Activated CD4-positive, alpha-beta memory T cell treated with anti-CD3 and anti-CD28 coated beads for 36 hours (primary cell): ENCODE measurements at regions not wholly inside any gene's neighbourhood (a gene's known extent, or its start where the extent isn't known, plus 50 kb on each side); places are given as distances from the start of the nearest gene placed in this dataset.

Source experiments
- CTCF ChIA-PET: fragments of 350-600 bp; sonication (Branson Sonifier 250); formaldehyde crosslinking; loops from one replicate; lab custom pipeline; 2021; ENCODE audit warnings: antibody characterized with exemption, inconsistent platforms; lab: Charles Lee
- POLR2A ChIA-PET: fragments of 350-600 bp; sonication (Branson Sonifier 250); formaldehyde crosslinking; loops from one replicate; lab custom pipeline; 2021; ENCODE audit warnings: antibody characterized with exemption; lab: Charles Lee
- DNase-seq: peaks from one replicate; pipeline ENCODE4 v3.0.0-alpha.2; 2020
- H3K27ac Mint-ChIP-seq: one replicate; pipeline ENCODE4 v1.8.0; 2021; ENCODE audit warnings: mixed read lengths
- H3K27me3 Mint-ChIP-seq: one replicate; pipeline ENCODE4 v1.8.0; 2021; ENCODE audit warnings: mixed read lengths
- H3K36me3 Mint-ChIP-seq: one replicate; pipeline ENCODE4 v1.8.0; 2021; ENCODE audit warnings: mixed read lengths
- H3K4me1 Mint-ChIP-seq: one replicate; pipeline ENCODE4 v1.8.0; 2021; ENCODE audit warnings: low read depth, mixed read lengths
- H3K4me3 Mint-ChIP-seq: one replicate; pipeline ENCODE4 v1.8.0; 2021; ENCODE audit warnings: mild to moderate bottlenecking, mixed read lengths
- H3K9me3 Mint-ChIP-seq: one replicate; pipeline ENCODE4 v1.8.0; 2021; ENCODE audit warnings: mixed read lengths
- intact Hi-C: fragments of 100-400 bp; cut with micrococcal nuclease; formaldehyde crosslinking; loops from one replicate; pipeline ENCODE4 v1.15.1; 2023

DNA sequence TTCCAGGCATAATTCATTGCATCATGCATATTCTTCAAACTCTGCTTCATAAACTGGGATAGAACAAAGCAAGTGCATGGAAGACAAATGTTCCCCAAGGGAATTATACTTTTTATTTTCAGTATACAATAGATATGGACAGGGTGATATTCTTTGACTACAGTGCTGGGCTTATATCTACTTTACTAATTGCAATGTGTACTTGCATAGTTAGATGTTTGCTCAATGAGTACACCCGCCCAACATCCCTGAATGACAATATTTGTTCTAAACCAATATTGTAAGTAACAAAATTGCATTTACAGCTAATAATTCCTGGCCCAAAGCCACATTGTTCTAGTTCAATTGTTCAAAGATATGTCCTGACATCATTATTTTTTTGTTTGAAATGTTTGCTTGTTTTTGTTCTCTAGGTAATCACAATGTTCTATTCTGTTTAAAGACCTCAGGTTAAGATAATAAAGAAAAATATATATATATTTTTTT lies 171.4 kb downstream of the PTN start:
- Mint-ChIP-seq H3K27ac (no peak overlapping the region), H3K9me3 (peaks cover 2% of the 10 kb centered on the region), H3K27me3 (no peaks in the 10 kb centered on the region), H3K4me3 (no peak overlapping the region), H3K36me3 (no peaks in the 10 kb centered on the region), H3K4me1 (no peaks in the 10 kb centered on the region)
- no peak for DNase-seq
- ChIA-PET CTCF (no interaction called here), POLR2A (no interaction called here)
- intact Hi-C loops, result no loop called here

DNA sequence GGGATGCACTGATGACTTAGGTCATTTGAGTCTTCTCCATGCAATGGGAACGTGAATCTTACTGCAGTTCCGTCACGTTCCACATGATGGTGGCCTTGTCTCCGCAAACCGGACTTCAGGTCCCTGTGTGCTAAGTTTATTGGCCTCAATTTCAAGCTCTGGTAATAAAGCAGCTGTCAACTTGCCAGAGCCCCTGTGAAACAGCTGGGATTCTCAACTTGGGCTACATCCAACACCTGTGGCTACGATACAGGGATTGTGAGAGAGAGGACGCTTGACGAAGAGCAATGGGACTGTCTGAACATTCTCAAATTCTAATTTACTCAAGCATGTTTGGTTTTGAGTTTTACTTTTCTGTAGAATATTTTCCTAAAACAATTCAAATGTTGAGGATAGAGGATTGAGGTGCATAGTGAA lies 174.2 kb downstream of the PTN start:
- Mint-ChIP-seq H3K27me3 (no peaks in the 10 kb centered on the region), H3K27ac (no peak overlapping the region), H3K9me3 (peaks cover 7% of the 10 kb centered on the region), H3K36me3 (no peaks in the 10 kb centered on the region), H3K4me3 (no peak overlapping the region), H3K4me1 (no peaks in the 10 kb centered on the region)
- ChIA-PET POLR2A (no interaction called here), CTCF (no interaction called here)
- DNase-seq, result no peak
- intact Hi-C loops, result no loop called here

DNA sequence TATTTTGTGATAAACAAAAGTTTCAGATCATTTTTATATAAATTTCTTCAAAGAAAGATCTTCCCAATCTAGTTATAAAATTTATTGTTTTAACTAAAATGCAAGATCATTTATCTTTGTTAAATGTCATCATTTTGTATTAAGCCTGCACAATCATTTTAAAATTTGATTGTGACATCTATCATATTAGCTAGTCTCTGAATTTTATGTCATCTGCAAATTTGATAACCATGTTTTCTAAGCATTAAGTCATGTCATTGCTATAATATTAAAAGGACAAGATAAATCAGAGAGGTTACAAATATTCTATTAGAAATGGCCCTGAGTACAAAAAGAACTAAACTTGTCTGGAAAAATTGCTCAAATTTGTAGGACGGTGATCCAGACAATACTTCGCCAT lies 175.9 kb downstream of the PTN start:
- ChIA-PET POLR2A (no interaction called here), CTCF (no interaction called here)
- Mint-ChIP-seq H3K36me3 (no peaks in the 10 kb centered on the region), H3K4me3 (no peak overlapping the region), H3K27ac (no peak overlapping the region), H3K27me3 (no peaks in the 10 kb centered on the region), H3K4me1 (no peaks in the 10 kb centered on the region), H3K9me3 (peaks cover 5% of the 10 kb centered on the region)
- no peak for DNase-seq
- intact Hi-C loops, result no loop called here

DNA sequence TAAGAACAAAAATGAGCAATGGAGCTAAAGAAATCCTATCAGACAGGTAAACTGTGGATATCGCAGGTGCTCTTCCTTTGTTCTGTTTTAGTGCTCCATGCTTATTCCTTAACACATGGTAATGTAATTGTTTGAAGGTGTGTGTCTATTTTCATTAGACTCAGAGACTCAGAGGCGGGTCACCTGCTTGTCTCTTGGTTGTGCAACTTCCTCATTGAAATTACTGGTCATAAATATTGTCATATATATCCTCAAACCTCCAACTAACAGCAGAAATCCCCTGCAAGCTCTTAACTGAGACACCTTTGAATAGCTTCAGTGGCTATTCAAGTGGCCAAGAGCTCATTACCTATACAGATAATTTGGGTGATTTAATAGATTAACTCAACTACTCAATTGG lies 177.2 kb downstream of the PTN start:
- H3K27ac Mint-ChIP-seq, result no peak overlapping the region
- peaks cover 8% of the 10 kb centered on the region for H3K9me3 Mint-ChIP-seq
- no peak for DNase-seq
- ChIA-PET POLR2A (no interaction called here), CTCF (no interaction called here)
- H3K4me3 Mint-ChIP-seq, result no peak overlapping the region
- intact Hi-C loops, result no loop called here
- no peaks in the 10 kb centered on the region for H3K36me3 Mint-ChIP-seq
- H3K4me1 Mint-ChIP-seq, result no peaks in the 10 kb centered on the region
- H3K27me3 Mint-ChIP-seq, result no peaks in the 10 kb centered on the region

DNA sequence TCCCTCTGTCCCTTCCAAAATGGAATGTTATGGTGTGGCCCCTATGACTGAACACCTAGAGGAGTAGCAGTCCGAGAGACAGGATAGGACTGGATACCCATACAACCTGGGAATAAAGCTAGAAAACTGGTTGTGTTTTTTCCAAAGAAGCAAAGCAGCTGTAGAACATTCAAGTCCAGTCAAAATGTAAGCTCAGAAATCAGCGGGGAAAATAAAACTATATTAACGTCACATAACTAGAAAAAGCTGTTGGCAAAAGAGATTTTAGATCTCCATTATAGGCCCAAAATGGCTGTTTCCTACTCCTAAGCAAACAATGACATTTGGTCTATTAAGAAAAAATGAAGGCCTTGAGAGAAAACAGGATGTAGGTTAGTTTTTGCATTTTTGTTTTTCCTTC lies 177.7 kb downstream of the PTN start:
- Mint-ChIP-seq H3K4me3 (no peak overlapping the region), H3K4me1 (no peaks in the 10 kb centered on the region), H3K9me3 (peaks cover 8% of the 10 kb centered on the region), H3K27ac (no peak overlapping the region), H3K36me3 (no peaks in the 10 kb centered on the region), H3K27me3 (no peaks in the 10 kb centered on the region)
- CTCF ChIA-PET, result no interaction called here
- intact Hi-C loops, result no loop called here
- POLR2A ChIA-PET, result no interaction called here
- DNase-seq, result no peak

DNA sequence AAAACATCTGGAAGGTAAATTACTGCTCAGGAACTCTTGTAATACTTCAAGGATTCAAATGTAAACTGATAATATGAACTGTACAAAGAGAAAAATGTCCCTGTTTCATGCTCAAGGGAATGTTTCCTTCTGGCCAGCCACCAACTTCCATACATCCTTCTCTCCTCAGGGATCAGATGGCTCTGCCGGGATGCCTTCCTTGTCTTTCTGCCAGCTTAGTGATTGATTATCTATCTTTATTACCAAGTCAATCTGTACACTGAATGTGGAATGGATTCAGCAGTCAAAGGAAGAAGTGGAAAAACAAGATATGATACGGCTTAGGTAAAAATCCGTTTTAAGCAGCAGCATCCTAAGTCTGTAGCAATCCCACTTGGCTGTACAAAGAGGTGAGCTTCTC lies 178.3 kb downstream of the PTN start:
- Mint-ChIP-seq H3K4me3 (no peak overlapping the region), H3K9me3 (peaks cover 8% of the 10 kb centered on the region), H3K36me3 (no peaks in the 10 kb centered on the region), H3K4me1 (no peaks in the 10 kb centered on the region), H3K27ac (no peak overlapping the region), H3K27me3 (no peaks in the 10 kb centered on the region)
- ChIA-PET CTCF (no interaction called here), POLR2A (no interaction called here)
- intact Hi-C loops, result no loop called here
- no peak for DNase-seq

DNA sequence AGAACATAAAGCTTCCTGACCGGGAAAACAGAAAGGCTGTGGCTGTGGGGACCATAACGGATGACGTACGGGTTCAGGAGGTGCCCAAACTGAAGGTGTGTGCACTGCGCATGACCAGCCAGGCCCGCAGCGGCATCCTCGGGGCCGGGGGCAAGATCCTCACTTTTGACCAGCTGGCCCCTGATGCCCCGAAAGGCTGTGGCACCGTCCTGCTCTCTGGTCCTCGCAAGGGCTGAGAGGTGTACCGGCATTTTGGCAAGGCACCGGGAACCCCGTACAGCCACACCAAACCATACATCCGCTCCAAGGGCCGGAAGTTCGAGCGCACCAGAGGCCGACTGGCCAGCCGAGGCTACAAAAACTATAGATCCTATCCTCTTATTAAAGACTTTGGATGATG lies 179.3 kb downstream of the PTN start:
- H3K4me1 Mint-ChIP-seq, result no peaks in the 10 kb centered on the region
- no peaks in the 10 kb centered on the region for H3K27me3 Mint-ChIP-seq
- no peak for DNase-seq
- POLR2A ChIA-PET, result no interaction called here
- CTCF ChIA-PET, result no interaction called here
- H3K9me3 Mint-ChIP-seq, result peaks cover 9% of the 10 kb centered on the region
- intact Hi-C loops, result no loop called here
- H3K27ac Mint-ChIP-seq, result no peak overlapping the region
- no peaks in the 10 kb centered on the region for H3K36me3 Mint-ChIP-seq
- no peak overlapping the region for H3K4me3 Mint-ChIP-seq

DNA sequence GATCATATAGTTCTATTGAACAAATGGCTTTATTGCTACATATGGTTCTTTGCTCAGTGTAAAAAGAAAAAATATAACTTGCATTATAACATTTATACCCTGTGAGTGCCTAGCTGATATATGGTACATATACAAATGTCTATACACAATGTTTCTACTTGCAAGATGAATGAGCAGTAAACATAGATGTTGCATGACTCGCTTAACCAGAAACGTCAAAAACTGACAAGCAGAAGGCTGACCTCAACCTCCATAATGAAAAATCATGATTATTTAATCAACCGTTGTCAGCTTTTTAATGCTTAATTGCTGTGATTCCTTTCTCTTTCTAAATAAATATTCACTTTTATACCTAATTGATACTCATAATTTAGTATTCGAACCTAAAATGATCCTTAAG lies 183.3 kb downstream of the PTN start:
- POLR2A ChIA-PET, result no interaction called here
- Mint-ChIP-seq H3K4me1 (no peaks in the 10 kb centered on the region), H3K36me3 (no peaks in the 10 kb centered on the region), H3K27me3 (no peaks in the 10 kb centered on the region), H3K4me3 (no peak overlapping the region), H3K9me3 (peaks cover 17% of the 10 kb centered on the region), H3K27ac (no peak overlapping the region)
- CTCF ChIA-PET, result no interaction called here
- no peak for DNase-seq
- intact Hi-C loops, result no loop called here

DNA sequence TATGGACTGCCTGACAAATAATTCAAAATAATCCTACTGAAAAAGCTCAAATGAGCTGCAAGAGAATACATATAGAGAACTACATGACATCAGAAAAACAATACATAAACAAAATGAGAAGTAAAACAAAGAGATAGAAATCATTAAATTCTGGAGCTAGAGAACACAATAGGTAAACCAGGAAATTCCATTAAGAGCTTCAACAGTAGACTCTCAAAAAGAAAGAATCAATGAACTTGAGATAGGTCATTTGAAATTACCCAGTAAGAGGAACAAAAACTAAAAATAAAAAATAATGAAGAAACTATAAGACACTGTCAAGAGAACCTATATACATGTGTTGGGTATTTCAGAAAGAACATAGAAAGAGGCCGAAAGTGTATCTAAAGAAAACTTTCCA lies 186.3 kb downstream of the PTN start:
- no peak overlapping the region for H3K27ac Mint-ChIP-seq
- POLR2A ChIA-PET, result no interaction called here
- CTCF ChIA-PET, result interaction anchor here (0.7 kb wide), 1 partner anchor 866 kb away, joined by 3 read pairs; no protein-coding TSS in a partner anchor
- intact Hi-C loops, result no loop called here
- H3K4me1 Mint-ChIP-seq, result no peaks in the 10 kb centered on the region
- H3K27me3 Mint-ChIP-seq, result no peaks in the 10 kb centered on the region
- H3K9me3 Mint-ChIP-seq, result peaks cover 10% of the 10 kb centered on the region
- no peak overlapping the region for H3K4me3 Mint-ChIP-seq
- DNase-seq, result no peak
- no peaks in the 10 kb centered on the region for H3K36me3 Mint-ChIP-seq

DNA sequence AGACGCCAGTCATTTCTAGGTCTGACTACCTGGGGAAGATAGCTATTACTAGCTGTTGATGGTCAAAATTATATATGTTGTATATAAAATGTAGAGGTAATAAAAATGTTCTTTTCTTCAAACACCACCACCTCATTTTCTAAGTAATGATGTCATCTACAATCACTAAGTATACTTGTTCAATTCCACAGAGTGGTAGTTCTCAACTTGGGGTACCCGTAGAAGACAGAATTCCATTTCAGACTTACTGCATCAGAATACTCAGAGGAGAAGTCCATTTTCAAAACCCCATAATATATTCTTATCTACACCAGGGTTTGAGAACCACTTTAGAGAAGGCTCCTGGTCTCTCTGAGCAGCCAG lies 191.9 kb downstream of the PTN start:
- Mint-ChIP-seq H3K27ac (no peak overlapping the region), H3K9me3 (peaks cover 9% of the 10 kb centered on the region), H3K36me3 (no peaks in the 10 kb centered on the region), H3K4me3 (no peak overlapping the region), H3K27me3 (no peaks in the 10 kb centered on the region), H3K4me1 (no peaks in the 10 kb centered on the region)
- intact Hi-C loops, result no loop called here
- DNase-seq, result no peak
- CTCF ChIA-PET, result no interaction called here
- POLR2A ChIA-PET, result no interaction called here

DNA sequence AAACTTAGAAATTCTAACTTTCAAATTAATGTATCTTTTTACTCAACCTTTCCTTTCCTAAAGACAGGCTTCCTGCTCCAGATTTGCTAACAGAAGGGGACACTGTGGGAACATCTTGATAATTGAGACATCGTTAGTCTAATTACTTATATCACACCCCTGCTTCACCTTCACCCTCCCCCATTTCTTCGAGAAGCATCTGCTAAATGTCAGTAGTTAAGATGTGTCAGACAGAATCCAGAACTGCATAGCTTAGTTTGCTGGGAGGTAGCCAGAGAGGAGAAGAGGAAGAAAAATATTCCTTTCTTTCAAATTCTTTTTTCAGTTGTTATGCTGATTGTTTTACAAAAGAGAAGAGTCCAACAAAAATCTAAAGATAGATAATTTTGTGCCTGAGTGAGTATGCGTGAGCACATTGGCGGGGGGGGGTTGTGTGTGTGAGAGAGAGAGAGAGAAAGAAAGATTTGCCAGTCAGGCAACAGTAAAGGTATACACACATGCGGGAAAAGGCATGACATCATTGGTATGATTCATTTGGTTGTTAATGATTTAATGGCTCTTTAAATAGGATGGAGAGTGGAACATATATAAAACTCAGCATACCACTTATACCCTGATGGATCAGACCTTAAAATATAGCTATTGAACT lies 192.4 kb downstream of the PTN start:
- Mint-ChIP-seq H3K4me3 (no peak overlapping the region), H3K27me3 (no peaks in the 10 kb centered on the region)

DNA sequence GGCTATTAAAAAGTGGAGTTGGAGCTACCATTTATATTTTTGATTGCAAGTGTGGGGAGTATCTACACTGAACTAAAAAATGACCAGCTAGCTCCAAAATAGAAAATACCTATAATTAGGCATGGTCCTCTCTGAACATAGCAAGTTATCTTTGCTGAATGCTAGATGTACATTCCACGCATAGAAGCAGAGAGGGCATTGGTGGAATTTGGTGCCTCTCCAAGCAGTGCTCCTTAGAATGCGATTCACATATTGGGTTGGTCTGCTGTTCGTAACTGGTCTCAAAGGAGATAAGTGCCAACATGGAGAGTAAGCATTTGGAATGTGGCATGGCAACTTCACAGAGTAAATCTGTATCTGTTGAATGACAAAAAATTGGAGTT lies 196.2 kb downstream of the PTN start:
- Mint-ChIP-seq H3K36me3 (no peaks in the 10 kb centered on the region), H3K27ac (no peak overlapping the region), H3K9me3 (peaks cover 12% of the 10 kb centered on the region), H3K4me3 (no peak overlapping the region), H3K4me1 (no peaks in the 10 kb centered on the region), H3K27me3 (no peaks in the 10 kb centered on the region)
- ChIA-PET POLR2A (no interaction called here), CTCF (no interaction called here)
- DNase-seq, result no peak
- intact Hi-C loops, result no loop called here

More for the DNA sequence above, 192.4 kb downstream of the PTN start:
- no peak overlapping the region for H3K27ac Mint-ChIP-seq
- intact Hi-C loops, result no loop called here
- ChIA-PET POLR2A (no interaction called here), CTCF (no interaction called here)
- H3K36me3 Mint-ChIP-seq, result no peaks in the 10 kb centered on the region
- peaks cover 6% of the 10 kb centered on the region for H3K9me3 Mint-ChIP-seq
- no peaks in the 10 kb centered on the region for H3K4me1 Mint-ChIP-seq
- DNase-seq, result no peak

DNA sequence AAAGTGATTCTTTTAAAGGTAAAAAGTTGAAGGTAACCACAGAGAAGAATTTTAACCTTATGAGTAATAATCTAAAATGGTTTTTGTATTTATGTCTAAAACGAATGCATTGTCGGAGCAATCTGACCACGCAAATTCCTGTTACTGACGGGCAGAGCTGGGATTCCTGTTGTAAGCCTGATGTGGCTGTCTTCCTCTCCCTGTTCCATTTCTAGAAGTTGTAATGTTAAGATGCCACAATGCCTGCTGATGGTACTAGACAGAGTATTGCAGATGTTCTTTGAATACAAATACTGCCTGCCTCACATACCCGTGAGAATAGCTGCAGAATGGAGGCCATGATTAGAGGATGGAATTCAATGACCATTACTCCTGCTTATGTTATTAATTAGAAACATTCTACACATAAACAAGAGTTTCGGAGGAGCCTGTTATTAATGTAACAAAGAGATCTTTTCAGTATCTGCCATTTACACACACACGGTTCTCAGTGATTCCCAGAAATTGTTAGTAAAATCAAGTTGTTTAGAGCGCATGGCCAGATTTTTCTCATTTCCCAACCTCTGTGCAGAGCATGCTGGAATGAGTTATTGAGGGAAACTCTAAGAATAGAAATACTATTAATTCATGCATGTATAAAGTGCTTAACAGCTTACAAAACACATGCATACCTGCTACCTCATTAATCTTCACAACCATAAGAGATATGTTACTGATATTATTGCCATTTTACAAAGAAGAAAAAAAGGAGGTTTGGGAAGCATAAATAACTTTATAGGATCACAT lies 196.8 kb downstream of the PTN start:
- POLR2A ChIA-PET, result no interaction called here
- H3K9me3 Mint-ChIP-seq, result peaks cover 13% of the 10 kb centered on the region
- CTCF ChIA-PET, result no interaction called here
- H3K36me3 Mint-ChIP-seq, result no peaks in the 10 kb centered on the region
- H3K4me3 Mint-ChIP-seq, result no peak overlapping the region
- no peaks in the 10 kb centered on the region for H3K27me3 Mint-ChIP-seq
- intact Hi-C loops, result no loop called here
- DNase-seq, result no peak
- no peaks in the 10 kb centered on the region for H3K4me1 Mint-ChIP-seq
- H3K27ac Mint-ChIP-seq, result no peak overlapping the region
